A673 (cell line): ENCODE measurements at regions not wholly inside any gene's neighbourhood (a gene's known extent, or its start where the extent isn't known, plus 50 kb on each side); places are given as distances from the start of the nearest gene placed in this dataset.

Experiments
- EZH2 ChIP-seq: fragments of 200-600 bp; sonication (generic); IDR thresholded peaks from 2 replicates; pipeline ENCODE4 v1.6.1; 2017; ENCODE audit warnings: borderline replicate concordance, low read depth, mild to moderate bottlenecking, mixed read lengths, antibody characterized with exemption, low read length; ENCODE audit not compliant: poor library complexity, severe bottlenecking
- TF ChIP-seq, protein P1 (sequence below): fragments of 300-800, 200-600 bp; sonication (generic); conservative IDR thresholded peaks from 2 replicates; pipeline ENCODE4 v1.5.1; 2017; ENCODE audit warnings: low read depth, mild to moderate bottlenecking, antibody characterized with exemption, low read length, moderate library complexity, mixed read lengths

DNA sequence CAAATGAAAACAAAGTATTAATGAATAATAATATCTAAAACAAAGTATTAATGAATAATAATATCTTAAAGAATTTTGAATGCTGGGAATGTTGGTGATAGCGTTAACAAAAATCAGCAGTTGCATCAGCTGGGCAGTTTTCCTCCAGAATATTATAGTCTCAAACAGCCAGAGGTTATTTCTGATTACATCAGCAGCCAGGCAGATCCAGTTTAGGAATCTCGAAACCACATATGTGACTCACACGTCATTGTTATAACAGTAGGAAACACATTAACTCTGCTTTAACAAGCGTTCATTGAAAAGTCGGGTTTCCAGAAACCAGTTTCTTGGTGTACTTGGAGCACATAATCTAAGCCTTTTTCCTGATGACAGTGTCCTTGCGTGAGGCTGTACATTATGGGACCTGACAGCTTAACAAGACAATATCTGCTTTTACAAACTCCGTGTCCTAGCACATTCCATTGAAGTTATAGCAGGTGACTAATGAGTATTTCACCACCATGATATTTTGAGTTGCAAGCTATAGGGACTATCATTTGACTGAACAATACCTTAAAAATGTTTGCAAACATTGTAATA is 559.5 kb upstream of the KLF4 start:
- TF ChIP-seq, protein P1, sequence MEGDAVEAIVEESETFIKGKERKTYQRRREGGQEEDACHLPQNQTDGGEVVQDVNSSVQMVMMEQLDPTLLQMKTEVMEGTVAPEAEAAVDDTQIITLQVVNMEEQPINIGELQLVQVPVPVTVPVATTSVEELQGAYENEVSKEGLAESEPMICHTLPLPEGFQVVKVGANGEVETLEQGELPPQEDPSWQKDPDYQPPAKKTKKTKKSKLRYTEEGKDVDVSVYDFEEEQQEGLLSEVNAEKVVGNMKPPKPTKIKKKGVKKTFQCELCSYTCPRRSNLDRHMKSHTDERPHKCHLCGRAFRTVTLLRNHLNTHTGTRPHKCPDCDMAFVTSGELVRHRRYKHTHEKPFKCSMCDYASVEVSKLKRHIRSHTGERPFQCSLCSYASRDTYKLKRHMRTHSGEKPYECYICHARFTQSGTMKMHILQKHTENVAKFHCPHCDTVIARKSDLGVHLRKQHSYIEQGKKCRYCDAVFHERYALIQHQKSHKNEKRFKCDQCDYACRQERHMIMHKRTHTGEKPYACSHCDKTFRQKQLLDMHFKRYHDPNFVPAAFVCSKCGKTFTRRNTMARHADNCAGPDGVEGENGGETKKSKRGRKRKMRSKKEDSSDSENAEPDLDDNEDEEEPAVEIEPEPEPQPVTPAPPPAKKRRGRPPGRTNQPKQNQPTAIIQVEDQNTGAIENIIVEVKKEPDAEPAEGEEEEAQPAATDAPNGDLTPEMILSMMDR = no peak
- TF ChIP-seq EZH2 = no peak
